ENCODE measurements at regions not wholly inside any gene's neighbourhood (a gene's known extent, or its start where the extent isn't known, plus 50 kb on each side); places are given as distances from the start of the nearest gene placed in this dataset.

DNA sequence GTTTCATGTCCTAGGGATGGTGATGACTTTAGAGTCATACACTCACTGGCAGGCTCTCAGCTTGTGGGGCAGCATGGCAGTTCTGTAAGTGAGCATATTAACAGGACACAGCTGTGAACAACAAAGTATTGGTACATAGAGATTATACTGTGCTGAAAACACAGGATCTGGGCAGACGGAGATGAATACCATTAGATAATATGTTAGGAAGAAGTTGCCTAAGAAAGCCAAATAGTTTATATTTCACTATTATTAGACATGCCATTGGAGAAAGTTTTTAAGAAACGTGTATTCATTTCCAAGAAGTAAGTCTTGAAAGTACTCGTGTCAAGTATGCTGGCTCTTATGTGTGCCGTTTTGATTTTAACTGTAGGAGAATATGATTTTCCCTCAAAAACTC is 274.5 kb downstream of the INHBA start:
- Histone ChIP-seq H3K9me3 (no peaks in the 10 kb centered on the region), H3K27ac (peak overlapping the region in 1 of 4 donors; percentile 2), H3K36me3 (no peaks in the 10 kb centered on the region), H3K27me3 (no peaks in the 10 kb centered on the region), H3K4me3 (no peak overlapping the region), H3K4me1 (no peaks in the 10 kb centered on the region)
- no peak for TF ChIP-seq EP300 (IDR thresholded peaks at IDR 0.05)
- no peak for TF ChIP-seq CTCF (IDR thresholded peaks at IDR 0.05)
- TF ChIP-seq POLR2AphosphoS5 (IDR thresholded peaks at IDR 0.05): no peak
- TF ChIP-seq POLR2A (IDR thresholded peaks at IDR 0.05): no peak
- no peak for DNase-seq
- intact Hi-C loops (cut with DNase I): no loop called here
- WGBS, 2 donors: 68 to 84% methylated on average over 4 of the region's 4 CpGs

DNA sequence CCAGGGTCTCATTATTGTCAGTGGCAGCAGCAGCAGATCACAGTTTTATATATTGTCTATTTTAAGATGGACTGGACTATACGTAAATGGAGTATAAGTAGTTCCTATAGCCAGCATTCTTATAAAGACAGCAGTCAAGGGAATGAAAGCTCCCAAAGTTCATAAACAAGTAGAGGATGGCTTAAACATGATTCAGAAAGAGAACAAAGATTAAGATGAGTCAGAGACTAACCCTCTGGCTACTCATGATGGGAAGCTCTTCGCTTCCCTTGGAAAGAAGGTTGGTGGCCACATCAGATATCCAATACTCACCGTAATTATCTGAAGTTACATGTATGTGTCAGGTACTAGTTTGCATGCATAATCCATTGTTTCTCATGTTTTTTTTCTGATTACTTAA is 277.0 kb downstream of the INHBA start:
- Histone ChIP-seq H3K36me3 (no peaks in the 10 kb centered on the region), H3K27ac (no peak overlapping the region), H3K4me3 (no peak overlapping the region), H3K4me1 (no peaks in the 10 kb centered on the region), H3K9me3 (no peaks in the 10 kb centered on the region), H3K27me3 (no peaks in the 10 kb centered on the region)
- intact Hi-C loops (cut with DNase I): no loop called here
- DNase-seq: no peak
- WGBS, 2 donors: 89 to 91% methylated on average over 3 of the region's 3 CpGs
- TF ChIP-seq EP300 (IDR thresholded peaks at IDR 0.05): no peak
- TF ChIP-seq POLR2A (IDR thresholded peaks at IDR 0.05): no peak
- TF ChIP-seq CTCF (IDR thresholded peaks at IDR 0.05): no peak
- no peak for TF ChIP-seq POLR2AphosphoS5 (IDR thresholded peaks at IDR 0.05)

GRCh38 chr7:41421056-41421455 is 281.8 kb downstream of the INHBA start:
- H3K36me3 ChIP-seq: no peaks in the 10 kb centered on the region
- 78 to 87% methylated on average over 3 of the region's 3 CpGs for WGBS, 2 donors
- no peak overlapping the region for H3K27ac ChIP-seq
- TF ChIP-seq CTCF (IDR thresholded peaks at IDR 0.05) (no peak), POLR2AphosphoS5 (IDR thresholded peaks at IDR 0.05) (no peak), POLR2A (IDR thresholded peaks at IDR 0.05) (no peak), EP300 (IDR thresholded peaks at IDR 0.05) (no peak)
- H3K4me3 ChIP-seq: no peak overlapping the region
- intact Hi-C loops (cut with DNase I): no loop called here
- H3K9me3 ChIP-seq: no peaks in the 10 kb centered on the region
- H3K27me3 ChIP-seq: no peaks in the 10 kb centered on the region
- no peak for DNase-seq
- no peaks in the 10 kb centered on the region for H3K4me1 ChIP-seq

DNA sequence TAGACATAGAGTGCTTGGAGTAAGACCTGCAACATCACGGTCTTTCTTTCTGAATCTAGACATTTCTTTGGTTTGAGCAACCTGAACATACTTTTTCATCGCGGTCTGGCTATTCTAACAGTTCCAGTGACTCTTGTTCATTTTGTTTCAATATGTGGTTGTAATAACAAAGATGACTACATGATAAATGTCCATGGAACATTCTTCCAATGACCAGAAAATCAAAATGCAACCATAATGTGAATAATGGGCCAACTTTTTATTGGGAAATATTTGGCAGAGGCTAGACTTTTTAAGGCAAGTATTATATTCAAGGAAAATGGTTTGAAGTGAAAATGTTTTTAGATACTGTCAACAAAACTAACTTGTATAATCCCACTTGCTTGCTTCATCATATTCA is 282.5 kb downstream of the INHBA start:
- TF ChIP-seq POLR2A (IDR thresholded peaks at IDR 0.05): no peak
- TF ChIP-seq EP300 (IDR thresholded peaks at IDR 0.05): no peak
- no peak for TF ChIP-seq CTCF (IDR thresholded peaks at IDR 0.05)
- no peak for TF ChIP-seq POLR2AphosphoS5 (IDR thresholded peaks at IDR 0.05)
- Histone ChIP-seq H3K36me3 (no peaks in the 10 kb centered on the region), H3K4me3 (no peak overlapping the region), H3K9me3 (no peaks in the 10 kb centered on the region), H3K27ac (no peak overlapping the region), H3K4me1 (no peaks in the 10 kb centered on the region), H3K27me3 (no peaks in the 10 kb centered on the region)
- intact Hi-C loops (cut with DNase I): no loop called here
- WGBS, 2 donors: 95% methylated on average over 3 of the region's 3 CpGs
- DNase-seq: no peak

DNA sequence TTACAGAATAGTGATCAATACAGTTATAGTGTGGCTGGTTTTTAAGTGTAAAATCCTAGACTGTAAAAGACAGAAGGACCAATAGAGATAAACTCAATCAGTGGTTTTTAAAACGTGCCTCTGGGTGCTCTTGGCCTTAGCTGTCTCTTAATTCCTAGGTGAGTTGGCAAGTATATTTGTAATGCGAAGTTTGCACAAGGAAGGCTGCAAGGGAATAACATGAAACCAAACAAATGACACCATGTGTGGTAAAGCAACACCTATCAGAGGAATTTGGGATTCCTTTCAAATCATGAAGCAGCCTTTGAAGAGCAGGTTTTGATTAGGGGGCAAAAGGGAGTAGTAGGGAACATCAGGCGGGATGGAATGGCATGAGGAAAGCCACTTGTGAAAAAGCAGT is 284.6 kb downstream of the INHBA start:
- no peak for TF ChIP-seq CTCF (IDR thresholded peaks at IDR 0.05)
- TF ChIP-seq POLR2AphosphoS5 (IDR thresholded peaks at IDR 0.05): no peak
- TF ChIP-seq POLR2A (IDR thresholded peaks at IDR 0.05): no peak
- no peak for TF ChIP-seq EP300 (IDR thresholded peaks at IDR 0.05)
- H3K9me3 ChIP-seq: no peaks in the 10 kb centered on the region
- no peak overlapping the region for H3K27ac ChIP-seq
- no peaks in the 10 kb centered on the region for H3K36me3 ChIP-seq
- WGBS, 2 donors: 69 to 74% methylated on average over 3 of the region's 3 CpGs
- DNase-seq: no peak
- intact Hi-C loops (cut with DNase I): no loop called here
- no peaks in the 10 kb centered on the region for H3K27me3 ChIP-seq
- no peak overlapping the region for H3K4me3 ChIP-seq
- no peaks in the 10 kb centered on the region for H3K4me1 ChIP-seq

All from sigmoid colon (tissue), 6 donors.